H1 (cell line): ENCODE measurements at regions not wholly inside any gene's neighbourhood (a gene's known extent, or its start where the extent isn't known, plus 50 kb on each side); places are given as distances from the start of the nearest gene placed in this dataset.

Experiments used
- CTCF ChIA-PET: fragments of 300-600 bp; sonication (Branson Sonifier 250); formaldehyde crosslinking; loops from one replicate; lab custom pipeline; 2021; ENCODE audit not compliant: partially characterized antibody; lab: Charles Lee
- POLR2A ChIA-PET: fragments of 300-600 bp; sonication (Branson Sonifier 250); formaldehyde crosslinking; loops from one replicate; lab custom pipeline; 2021; ENCODE audit warnings: inconsistent platforms; ENCODE audit not compliant: partially characterized antibody; lab: Charles Lee
- DNase-seq, 2 experiments: peaks; one replicate each; pipeline versions ENCODE4 v3.0.0 to v3.0.0-alpha.2; 2010 to 2022; ENCODE audit warnings: low spot score in 2 of 2, low read depth in 1 of 2, mixed read lengths in 1 of 2
- FAIRE-seq: peaks from 2 replicates; lab custom pipeline; 2011; peaks lifted over from hg19 to GRCh38; lab: Jason Lieb, UNC
- H2AFZ ChIP-seq: 2 replicates; pipeline ENCODE4 v1.8.1; 2012; ENCODE audit warnings: low read length, inconsistent platforms
- H2AK5ac ChIP-seq: 2 replicates; pipeline ENCODE4 v1.6.1; 2013; ENCODE audit warnings: low read depth, low read length
- H2BK120ac ChIP-seq: replicated peaks from 2 replicates; pipeline ENCODE3; 2013; ENCODE audit warnings: low read depth, low read length, inconsistent platforms
- H2BK12ac ChIP-seq: 2 replicates; pipeline ENCODE4 v1.6.1; 2013; ENCODE audit warnings: low read depth, low read length
- H2BK15ac ChIP-seq: 2 replicates; pipeline ENCODE4 v1.6.1; 2013; ENCODE audit warnings: low read length
- H2BK20ac ChIP-seq: 2 replicates; pipeline ENCODE4 v1.6.1; 2013; ENCODE audit warnings: low read length
- H2BK5ac ChIP-seq: 2 replicates; pipeline ENCODE4 v1.6.1; 2013; ENCODE audit warnings: low read depth, low read length
- H3K14ac ChIP-seq: 2 replicates; pipeline ENCODE4 v1.6.1; 2013; ENCODE audit warnings: inconsistent platforms; ENCODE audit not compliant: insufficient read length
- H3K18ac ChIP-seq: 2 replicates; pipeline ENCODE4 v1.6.1; 2013; ENCODE audit warnings: low read length; ENCODE audit errors: extremely low read depth
- H3K23ac ChIP-seq: 2 replicates; pipeline ENCODE4 v1.6.1; 2013; ENCODE audit warnings: inconsistent platforms; ENCODE audit not compliant: insufficient read length
- H3K23me2 ChIP-seq: 2 replicates; pipeline ENCODE4 v1.6.1; 2013; ENCODE audit warnings: low read depth, low read length
- H3K27ac ChIP-seq: 2 replicates; pipeline ENCODE4 v1.6.1; 2011; ENCODE audit warnings: low read depth, low read length, inconsistent platforms
- H3K27me3 ChIP-seq, 4 experiments: replicated peaks in 1 of 4; 1 replicate in 1 of 4; 2 replicates in 3 of 4; pipeline versions ENCODE4 v1.6.1 to v1.8.1; 2011 to 2013; ENCODE audit warnings: low read length in 3 of 4, mild to moderate bottlenecking in 3 of 4, inconsistent platforms in 2 of 4, mixed read lengths in 2 of 4, moderate library complexity in 1 of 4; ENCODE audit not compliant: control insufficient read depth in 3 of 4, insufficient read depth in 3 of 4; ENCODE audit errors: extremely low read depth in 1 of 4
- H3K36me3 ChIP-seq, 4 experiments: 2 replicates each; pipeline versions ENCODE4 v1.6.1 to v1.8.1; 2011 to 2013; ENCODE audit warnings: mild to moderate bottlenecking in 4 of 4, low read length in 3 of 4, moderate library complexity in 2 of 4, control low read depth in 1 of 4, inconsistent platforms in 1 of 4; ENCODE audit not compliant: insufficient read depth in 4 of 4, control insufficient read depth in 2 of 4
- H3K4ac ChIP-seq: replicated peaks from 2 replicates; pipeline ENCODE3; 2013; ENCODE audit warnings: low read length, low read depth, mixed read lengths, inconsistent platforms; ENCODE audit not compliant: insufficient read length
- H3K4me1 ChIP-seq, 4 experiments: replicated peaks in 1 of 4; 1 replicate in 1 of 4; 2 replicates in 3 of 4; pipeline versions ENCODE4 v1.6.1 to v1.8.1; 2011 to 2013; ENCODE audit warnings: low read length in 3 of 4, inconsistent platforms in 2 of 4, mixed read lengths in 1 of 4; ENCODE audit not compliant: insufficient read depth in 4 of 4, control insufficient read depth in 3 of 4
- H3K4me2 ChIP-seq, 2 experiments: 2 replicates each; pipeline versions ENCODE4 v1.6.1 to v1.8.1; 2011 to 2013; ENCODE audit warnings: low read depth in 2 of 2, low read length in 2 of 2, control low read depth in 1 of 2, inconsistent platforms in 1 of 2, mild to moderate bottlenecking in 1 of 2; ENCODE audit not compliant: insufficient read depth in 1 of 2
- H3K4me3 ChIP-seq, 4 experiments: fragments of 200-600, 300-600 bp in 1 of 4; sonication (generic), shearing (Covaris generic), sonication (Bioruptor Twin) in 1 of 4; 2 replicates each; pipeline versions ENCODE4 v1.5.1 to v1.8.1; 2011 to 2016; ENCODE audit warnings: low read length in 4 of 4, low read depth in 3 of 4, control low read depth in 2 of 4, inconsistent platforms in 2 of 4, mild to moderate bottlenecking in 2 of 4, mixed read lengths in 1 of 4, moderate library complexity in 1 of 4; ENCODE audit not compliant: insufficient read depth in 2 of 4; ENCODE audit errors: extremely low read depth in 1 of 4
- H3K56ac ChIP-seq: replicated peaks from 2 replicates; pipeline ENCODE3; 2013; ENCODE audit warnings: low read depth, mild to moderate bottlenecking, mixed read lengths, low read length, inconsistent platforms; ENCODE audit not compliant: insufficient read length
- H3K79me1 ChIP-seq: 2 replicates; pipeline ENCODE4 v1.6.1; 2013; ENCODE audit warnings: low read depth, low read length, control low read depth
- H3K79me2 ChIP-seq, 2 experiments: 2 replicates each; pipeline versions ENCODE4 v1.6.1 to v1.8.1; 2012 to 2013; ENCODE audit warnings: low read length in 2 of 2, mild to moderate bottlenecking in 2 of 2, inconsistent platforms in 1 of 2; ENCODE audit not compliant: insufficient read depth in 2 of 2, control insufficient read depth in 1 of 2
- H3K9ac ChIP-seq, 4 experiments: replicated peaks in 1 of 4; 1 replicate in 1 of 4; 2 replicates in 3 of 4; pipeline versions ENCODE4 v1.6.1 to v1.8.1; 2011 to 2013; ENCODE audit warnings: low read depth in 3 of 4, low read length in 3 of 4, control low read depth in 2 of 4, mild to moderate bottlenecking in 2 of 4, moderate library complexity in 2 of 4, inconsistent platforms in 1 of 4; ENCODE audit errors: extremely low read depth in 1 of 4
- H3K9me3 ChIP-seq, 2 experiments: 2 replicates each; pipeline versions ENCODE4 v1.6.1 to v1.8.1; 2012 to 2013; ENCODE audit warnings: mild to moderate bottlenecking in 2 of 2, moderate library complexity in 2 of 2, control low read depth in 1 of 2, inconsistent platforms in 1 of 2, low read depth in 1 of 2, low read length in 1 of 2, mixed read lengths in 1 of 2; ENCODE audit not compliant: insufficient read depth in 2 of 2
- H4K20me1 ChIP-seq, 2 experiments: replicated peaks in 1 of 2; 2 replicates each; pipeline versions ENCODE3 to v1.8.1; 2011 to 2013; ENCODE audit warnings: inconsistent platforms in 2 of 2, low read length in 2 of 2, mild to moderate bottlenecking in 1 of 2; ENCODE audit not compliant: insufficient read depth in 2 of 2, control insufficient read depth in 1 of 2
- H4K5ac ChIP-seq: 2 replicates; pipeline ENCODE4 v1.6.1; 2013; ENCODE audit warnings: low read length, low read depth, mixed read lengths, inconsistent platforms; ENCODE audit not compliant: insufficient read length
- H4K8ac ChIP-seq: 2 replicates; pipeline ENCODE4 v1.8.0; 2013; ENCODE audit warnings: mild to moderate bottlenecking, moderate library complexity, low read length, inconsistent platforms; ENCODE audit not compliant: insufficient read depth; ENCODE audit errors: extremely low read depth
- H4K91ac ChIP-seq: replicated peaks from 2 replicates; pipeline ENCODE3; 2013; ENCODE audit warnings: low read length, mixed read lengths, inconsistent platforms; ENCODE audit not compliant: insufficient read length
- ATF2 ChIP-seq: IDR thresholded peaks from 2 replicates; pipeline ENCODE4 v1.6.1; 2012; ENCODE audit warnings: low read length, inconsistent platforms
- CREB1 ChIP-seq: IDR thresholded peaks from 2 replicates; pipeline ENCODE4 v1.6.1; 2012; ENCODE audit warnings: inconsistent platforms
- CTBP2 ChIP-seq: IDR thresholded peaks from 2 replicates; pipeline ENCODE4 v1.7.0; 2011; ENCODE audit warnings: borderline replicate concordance, mild to moderate bottlenecking, moderate library complexity, mixed read lengths, low read length; ENCODE audit not compliant: insufficient read depth, insufficient read length
- EGR1 ChIP-seq: IDR thresholded peaks from 2 replicates; pipeline ENCODE4 v1.6.1; 2011; ENCODE audit warnings: low read depth, low read length, borderline replicate concordance
- GABPA ChIP-seq: IDR thresholded peaks from 2 replicates; pipeline ENCODE4 v1.6.1; 2011; ENCODE audit warnings: mild to moderate bottlenecking, low read length, moderate library complexity, borderline replicate concordance; ENCODE audit not compliant: insufficient read depth
- GTF2F1 ChIP-seq: IDR thresholded peaks from 2 replicates; pipeline ENCODE4 v1.6.1; 2012; ENCODE audit warnings: low read depth, low read length, improper control_type of control experiment, borderline replicate concordance
- KDM5A ChIP-seq: fragments of 200-600 bp; IDR thresholded peaks from 2 replicates; pipeline ENCODE4 v1.7.1; 2012; ENCODE audit warnings: mild to moderate bottlenecking, low read length, inconsistent platforms, mixed read lengths
- RBBP5 ChIP-seq: IDR thresholded peaks from 2 replicates; pipeline ENCODE4 v1.7.1; 2012; ENCODE audit warnings: low read depth, mild to moderate bottlenecking, inconsistent platforms, low read length, moderate library complexity, borderline replicate concordance
- WGBS, 2 experiments: shearing (Covaris generic) in 1 of 2; methylation state at CpG; one replicate each; pipeline versions ENCODE4 v1.1.6 to v1.1.7; 2013 to 2015; ENCODE audit warnings: low lambda C conversion rate in 2 of 2, mixed read lengths in 2 of 2, inconsistent platforms in 1 of 2, low coverage in 1 of 2, missing lambda C conversion rate in 1 of 2; ENCODE audit not compliant: insufficient replicate concordance in 2 of 2, insufficient coverage in 1 of 2, insufficient read length in 1 of 2; ENCODE audit errors: extremely low coverage in 1 of 2, missing lambda C conversion rate in 1 of 2; 5-methylcytosine and 5-hydroxymethylcytosine counted together

GRCh38 chr3:64382153-64382552, 156.9 kb upstream of the PRICKLE2 start:
- no peak overlapping the region for H2AK5ac ChIP-seq
- no peak overlapping the region for H2BK12ac ChIP-seq
- H3K56ac ChIP-seq, result no peak overlapping the region
- H2BK15ac ChIP-seq, result no peak overlapping the region
- POLR2A ChIA-PET, result no interaction called here
- TF ChIP-seq GABPA (no peak), CTBP2 (no peak), GTF2F1 (no peak), ATF2 (no peak), KDM5A (no peak), EGR1 (no peak), RBBP5 (no peak), CREB1 (no peak)
- no peak overlapping the region for H2BK120ac ChIP-seq
- no peaks in the 10 kb centered on the region; the same call in 1 of the 2 replicates for H3K23me2 ChIP-seq
- H3K4me2 ChIP-seq, result no peak overlapping the region
- H3K4me3 ChIP-seq, result no peak overlapping the region
- DNase-seq (no peak), FAIRE-seq (no peak)
- no peak overlapping the region for H2BK5ac ChIP-seq
- no peak overlapping the region for H3K23ac ChIP-seq
- H2BK20ac ChIP-seq, result no peak overlapping the region
- H3K4ac ChIP-seq, result no peak overlapping the region
- H3K27ac ChIP-seq, result no peak overlapping the region
- no peak overlapping the region for H2AFZ ChIP-seq
- H4K91ac ChIP-seq, result no peak overlapping the region
- no peaks in the 10 kb centered on the region for H3K79me2 ChIP-seq
- no peaks in the 10 kb centered on the region for H3K36me3 ChIP-seq
- H3K18ac ChIP-seq, result no peak overlapping the region
- CTCF ChIA-PET, result interaction anchor here (0.9 to 5.0 kb wide), 8 partner anchors 8 to 120 kb away, joined by 3 to 27 read pairs (median 4); no protein-coding TSS in a partner anchor
- no peaks in the 10 kb centered on the region for H3K4me1 ChIP-seq
- no peak overlapping the region for H4K8ac ChIP-seq
- no peaks in the 10 kb centered on the region for H4K20me1 ChIP-seq
- no peak overlapping the region for H3K14ac ChIP-seq
- no peak overlapping the region for H4K5ac ChIP-seq
- H3K9me3 ChIP-seq, result no peaks in the 10 kb centered on the region
- H3K79me1 ChIP-seq, result no peaks in the 10 kb centered on the region
- H3K9ac ChIP-seq, result no peak overlapping the region
- WGBS, 2 experiments, result 89% methylated on average over 2 of the region's 2 CpGs; no CpG with 5 or more reads in 1 of the 2 experiments
- H3K27me3 ChIP-seq, result no peaks in the 10 kb centered on the region
